Fibroblast of peridontal ligament (primary cell): ENCODE measurements at regions not wholly inside any gene's neighbourhood (a gene's known extent, or its start where the extent isn't known, plus 50 kb on each side); places are given as distances from the start of the nearest gene placed in this dataset.
A peak's percentile ranks its signal among the peaks of the same experiment; 100 is the strongest.
"Not testable (repeated sequence)": the region's sequence is repeated elsewhere in the genome, so short reads cannot be mapped to it uniquely, and the experiment has no call there.

Source experiments
- DNase-seq: peaks from one replicate; pipeline ENCODE4 v3.0.0-alpha.2; 2010; ENCODE audit errors: extremely low read depth

DNA sequence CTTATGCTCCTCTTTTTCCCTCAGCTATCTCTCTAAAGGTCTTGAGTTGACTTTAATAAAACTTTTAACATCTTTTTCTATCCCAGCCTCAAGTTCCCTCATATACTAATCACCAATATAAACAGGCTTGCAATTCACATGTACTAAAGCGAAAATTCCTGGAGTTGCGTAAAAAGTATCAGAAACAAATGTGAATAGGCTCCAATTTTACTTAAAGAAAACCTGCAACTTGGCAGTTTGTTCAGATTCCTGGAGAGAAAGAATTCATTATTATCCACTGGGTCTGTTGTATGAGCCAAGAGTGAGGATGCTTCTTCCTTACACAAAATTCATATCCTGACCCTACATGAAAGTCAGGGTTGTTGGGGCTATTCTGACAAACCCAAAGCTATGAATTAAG, 384.2 kb downstream of the DTWD2 start:
- no peak for DNase-seq

GRCh38 chr5:118603278-118603677, 385.1 kb downstream of the DTWD2 start:
- no peak for DNase-seq

GRCh38 chr5:118598311-118598710, 390.0 kb downstream of the DTWD2 start:
- no peak for DNase-seq

DNA sequence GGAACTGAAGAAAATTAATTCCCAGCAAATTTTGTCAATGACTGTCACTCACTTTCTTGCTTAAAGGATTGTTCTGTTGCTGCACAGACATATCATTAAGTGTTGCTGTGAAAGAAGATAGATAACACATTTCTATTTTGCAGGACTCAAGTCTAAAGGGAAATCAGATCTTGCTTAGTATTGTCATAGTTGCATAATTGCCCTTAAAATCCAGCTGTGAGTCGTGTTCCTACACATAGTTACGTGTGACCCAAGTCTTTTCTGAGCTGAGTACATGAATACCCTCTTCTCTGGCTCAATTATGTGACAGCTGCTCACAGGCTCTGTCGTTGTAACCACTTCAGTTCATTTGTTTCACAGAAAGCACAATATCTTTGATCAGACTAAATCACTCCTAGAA, 390.8 kb downstream of the DTWD2 start:
- DNase-seq, result no peak

DNA sequence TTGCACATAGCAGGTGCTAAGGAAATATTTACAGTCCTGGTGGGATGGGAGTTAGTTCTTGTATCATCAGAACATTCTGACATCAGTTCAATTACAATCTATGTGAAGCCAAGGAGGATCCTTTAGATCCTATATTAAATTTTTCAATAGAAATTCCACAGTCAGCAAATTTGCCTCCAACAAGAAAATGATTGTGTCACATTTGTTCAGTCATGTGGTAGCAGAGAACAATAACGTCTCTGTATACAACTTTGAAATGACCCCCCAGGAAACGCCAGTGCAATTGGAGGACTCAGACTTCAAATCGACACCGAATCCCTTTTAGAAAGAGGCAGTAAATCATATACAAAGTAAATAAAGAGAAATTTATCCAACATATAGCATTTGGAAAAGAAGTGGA, 392.1 kb downstream of the DTWD2 start:
- DNase-seq, result no peak

DNA sequence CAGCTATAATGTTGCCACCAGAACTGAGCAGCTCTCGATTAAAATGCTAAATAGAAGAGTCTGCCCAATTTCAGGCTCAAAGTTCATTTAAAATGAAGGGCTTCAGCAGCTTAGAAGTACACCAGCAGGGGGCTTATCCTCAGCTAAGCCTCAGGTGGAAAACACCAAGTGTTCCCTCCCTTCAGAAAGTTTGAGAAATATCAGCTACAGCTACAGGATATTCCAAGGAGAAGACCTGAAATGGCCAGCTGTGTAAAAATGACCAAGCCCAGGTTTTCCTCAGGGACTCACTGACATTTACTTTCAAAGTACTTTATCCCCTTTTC, 395.4 kb downstream of the DTWD2 start:
- DNase-seq, result no peak

- DNase-seq, result no peak
These were observed 395.9 kb downstream of the DTWD2 start for GRCh38 chr5:118592229-118593002.

- DNase-seq, result no peak
These were observed 397.5 kb downstream of the DTWD2 start for GRCh38 chr5:118590806-118591205.

GRCh38 chr5:118580949-118581348, 407.4 kb downstream of the DTWD2 start:
- DNase-seq, result peak; percentile 80

GRCh38 chr5:118578093-118578492, 410.3 kb downstream of the DTWD2 start:
- DNase-seq, result no peak

DNA sequence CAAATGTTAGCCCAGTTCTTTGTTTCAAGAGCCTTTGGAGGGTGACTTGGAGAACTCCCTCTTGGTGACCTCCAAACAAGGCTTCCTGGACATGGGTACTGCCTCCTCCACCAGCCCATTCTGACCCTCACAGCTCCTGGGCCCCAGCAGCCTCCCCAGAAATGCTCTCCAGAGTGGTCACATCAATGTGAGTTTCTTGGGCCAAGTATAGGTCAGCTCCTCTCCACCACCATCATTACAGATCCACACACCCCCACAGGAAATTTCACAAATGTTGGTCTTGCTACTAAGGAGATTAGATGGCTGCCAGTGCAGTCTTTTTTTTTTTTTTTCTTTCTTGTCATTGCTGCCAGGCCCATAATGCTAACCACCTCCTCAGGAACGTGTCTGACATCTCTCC, 410.7 kb downstream of the DTWD2 start:
- DNase-seq, result no peak

- not testable (repeated sequence) for DNase-seq
These were observed 418.1 kb downstream of the DTWD2 start for GRCh38 chr5:118570276-118570675.

GRCh38 chr5:118569596-118569995, 418.8 kb downstream of the DTWD2 start:
- not testable (repeated sequence) for DNase-seq

DNA sequence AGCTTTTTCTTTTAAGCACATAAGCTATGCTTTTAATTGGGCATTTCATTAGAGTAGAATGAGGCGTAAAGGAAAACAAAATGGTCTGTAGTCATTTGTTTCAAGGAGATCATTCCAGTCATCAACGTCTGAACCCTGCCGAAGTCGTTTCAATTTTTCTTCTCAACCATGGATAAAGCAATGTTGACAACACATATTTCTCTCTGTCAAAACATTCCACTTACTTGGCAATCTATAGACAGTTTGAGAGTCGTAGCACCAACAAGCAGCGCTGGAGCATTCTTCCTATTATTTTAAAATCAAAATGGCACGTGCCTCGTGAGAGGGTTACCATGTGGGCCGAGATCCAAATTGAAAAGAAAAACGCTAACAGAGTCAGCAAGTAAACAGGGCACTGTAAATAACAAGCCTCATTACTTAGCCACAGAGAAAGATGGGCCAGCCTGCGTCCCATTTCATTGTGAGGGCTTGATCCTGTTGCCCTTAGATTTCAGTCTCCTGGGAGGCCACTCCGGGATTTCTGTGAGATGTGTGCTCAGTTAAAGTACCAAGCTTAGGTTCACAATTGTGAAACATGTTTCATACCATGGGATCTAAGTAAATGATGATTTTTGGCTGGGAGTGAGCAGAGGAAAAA, 422.9 kb downstream of the DTWD2 start:
- DNase-seq, result no peak

- DNase-seq, result no peak
These were observed 426.4 kb downstream of the DTWD2 start for GRCh38 chr5:118561971-118562370.

- no peak for DNase-seq
These were observed 427.1 kb downstream of the DTWD2 start for GRCh38 chr5:118561235-118561634.

- DNase-seq, result peak; percentile 49
These were observed 429.5 kb downstream of the DTWD2 start for GRCh38 chr5:118558871-118559270.

DNA sequence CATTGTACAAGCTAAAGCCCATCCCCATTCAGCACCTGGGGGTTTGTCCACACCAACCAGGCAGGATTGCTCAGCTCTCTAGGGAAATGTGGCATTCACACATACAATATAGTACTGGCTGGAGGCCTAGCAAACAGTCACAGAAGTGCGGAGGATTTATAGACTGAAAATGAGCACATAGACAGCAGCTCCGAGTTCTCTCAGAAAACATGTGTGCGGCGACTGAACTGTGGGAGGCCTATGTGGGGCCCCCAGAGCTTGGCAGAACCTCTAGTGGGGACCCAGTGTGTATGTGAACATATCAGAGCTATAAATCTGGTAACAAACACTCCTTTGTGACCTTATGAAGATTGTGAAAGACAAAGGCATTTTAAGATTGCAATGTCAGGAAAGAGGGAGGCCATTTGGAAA, 431.1 kb downstream of the DTWD2 start:
- DNase-seq, result peak; percentile 28

DNA sequence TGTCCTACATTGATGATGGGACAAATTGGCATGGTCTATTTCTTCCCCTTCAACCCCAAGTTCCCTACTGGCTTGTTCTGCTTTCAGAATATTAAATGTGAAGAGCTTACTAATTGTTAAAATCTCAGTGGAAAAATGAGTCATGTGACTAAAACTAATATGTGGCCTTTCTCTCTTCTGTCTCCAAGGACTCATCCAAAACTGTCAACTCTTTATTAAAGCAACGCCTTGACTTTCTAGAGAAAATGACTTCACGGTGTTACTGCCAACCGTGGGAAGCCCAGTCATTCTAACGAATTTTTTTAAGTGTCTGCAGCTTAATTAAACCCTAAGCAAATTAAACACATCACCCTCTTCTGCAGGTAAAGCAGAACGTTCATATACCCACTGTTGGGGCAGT, 431.6 kb downstream of the DTWD2 start:
- no peak for DNase-seq

DNA sequence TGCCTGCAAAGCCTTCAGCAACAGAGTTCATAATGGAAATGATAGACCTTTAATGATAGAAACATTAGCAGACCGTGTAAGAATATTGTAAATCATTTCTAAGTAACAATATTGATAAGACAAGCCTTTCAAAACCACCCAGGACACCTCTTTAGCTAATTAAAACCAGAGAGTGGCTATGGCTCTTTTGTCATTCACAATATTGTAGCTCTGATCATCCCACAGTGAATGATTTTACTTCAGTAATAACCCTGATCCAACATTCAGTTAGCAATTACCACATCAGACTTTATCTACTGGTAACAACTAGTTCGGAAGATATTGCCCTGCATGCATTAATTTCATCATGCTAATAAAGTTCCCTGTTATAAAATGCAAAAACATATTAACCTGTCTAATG, 432.6 kb downstream of the DTWD2 start:
- no peak for DNase-seq

DNA sequence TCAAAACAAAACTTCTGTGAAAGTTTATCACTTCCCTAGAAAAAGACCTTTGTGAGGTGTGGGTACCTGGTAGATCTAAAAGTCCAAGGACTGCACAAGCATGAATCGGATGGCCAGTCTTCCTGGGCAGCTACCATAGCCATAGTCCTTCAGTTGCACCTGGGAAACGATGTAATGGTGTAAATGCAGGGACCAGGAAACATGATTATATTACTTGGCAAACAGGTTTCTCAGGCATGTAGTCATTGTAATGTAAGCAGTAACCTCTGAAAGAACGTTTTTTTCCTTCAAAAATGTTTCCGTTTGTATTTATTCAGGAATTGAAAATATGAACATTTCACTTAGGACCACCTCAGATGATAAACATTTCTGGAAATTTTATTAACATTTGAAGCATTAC, 433.4 kb downstream of the DTWD2 start:
- no peak for DNase-seq

- DNase-seq, result no peak
These were observed 434.1 kb downstream of the DTWD2 start for GRCh38 chr5:118554241-118554640.

GRCh38 chr5:118553662-118554061, 434.7 kb downstream of the DTWD2 start:
- DNase-seq, result peak; percentile 100
